ENCODE measurements at regions not wholly inside any gene's neighbourhood (a gene's known extent, or its start where the extent isn't known, plus 50 kb on each side); places are given as distances from the start of the nearest gene placed in this dataset.

GRCh38 chr2:167380094-167380493 lies 491.8 kb downstream of the XIRP2 start:
- no peak for DNase-seq (ENCODE audit: low read depth in 4 of 6, low spot score in 6 of 6)
- peaks cover 3% of the 10 kb centered on the region for H3K9me3 ChIP-seq (ENCODE audit: control insufficient read depth, insufficient read depth, low read length)
- peaks cover 4% of the 10 kb centered on the region for H3K4me1 ChIP-seq (ENCODE audit: control insufficient read depth, insufficient read depth, low read length)
- H3K27me3 ChIP-seq (ENCODE audit: control insufficient read depth, insufficient read depth, low read length), result no peaks in the 10 kb centered on the region
- no peak overlapping the region for H3K4me3 ChIP-seq (ENCODE audit: low read depth, low read length)
- no peaks in the 10 kb centered on the region for H3K36me3 ChIP-seq (ENCODE audit: control insufficient read depth, insufficient read depth, low read length)
- no peak overlapping the region for H3K27ac ChIP-seq (ENCODE audit: low read depth, low read length)
- WGBS (ENCODE audit: insufficient coverage), result 92% methylated on average over 2 of the region's 2 CpGs

GRCh38 chr2:167369083-167369482 lies 480.8 kb downstream of the XIRP2 start:
- Histone ChIP-seq H3K4me3 (ENCODE audit: low read depth, low read length) (no peak overlapping the region), H3K4me1 (ENCODE audit: control insufficient read depth, insufficient read depth, low read length) (no peaks in the 10 kb centered on the region), H3K27ac (ENCODE audit: low read depth, low read length) (no peak overlapping the region), H3K9me3 (ENCODE audit: control insufficient read depth, insufficient read depth, low read length) (no peaks in the 10 kb centered on the region), H3K36me3 (ENCODE audit: control insufficient read depth, insufficient read depth, low read length) (no peaks in the 10 kb centered on the region), H3K27me3 (ENCODE audit: control insufficient read depth, insufficient read depth, low read length) (no peaks in the 10 kb centered on the region)
- DNase-seq (ENCODE audit: low read depth in 4 of 6, low spot score in 6 of 6), result no peak
- no CpG with 5 or more reads among the region's 1 CpG for WGBS (ENCODE audit: insufficient coverage)

GRCh38 chr2:167368371-167368770 lies 480.1 kb downstream of the XIRP2 start:
- no peak overlapping the region for H3K4me3 ChIP-seq (ENCODE audit: low read depth, low read length)
- WGBS (ENCODE audit: insufficient coverage), result no CpG with 5 or more reads among the region's 3 CpGs
- H3K4me1 ChIP-seq (ENCODE audit: control insufficient read depth, insufficient read depth, low read length), result no peaks in the 10 kb centered on the region
- H3K9me3 ChIP-seq (ENCODE audit: control insufficient read depth, insufficient read depth, low read length), result no peaks in the 10 kb centered on the region
- DNase-seq (ENCODE audit: low read depth in 4 of 6, low spot score in 6 of 6), result no peak
- no peaks in the 10 kb centered on the region for H3K36me3 ChIP-seq (ENCODE audit: control insufficient read depth, insufficient read depth, low read length)
- no peaks in the 10 kb centered on the region for H3K27me3 ChIP-seq (ENCODE audit: control insufficient read depth, insufficient read depth, low read length)
- no peak overlapping the region for H3K27ac ChIP-seq (ENCODE audit: low read depth, low read length)

GRCh38 chr2:167365216-167365615 lies 476.9 kb downstream of the XIRP2 start:
- DNase-seq (ENCODE audit: low read depth in 4 of 6, low spot score in 6 of 6), result peak in 2 of 6 donors; percentile 54 to 67
- no peaks in the 10 kb centered on the region for H3K36me3 ChIP-seq (ENCODE audit: control insufficient read depth, insufficient read depth, low read length)
- no peaks in the 10 kb centered on the region for H3K4me1 ChIP-seq (ENCODE audit: control insufficient read depth, insufficient read depth, low read length)
- no peaks in the 10 kb centered on the region for H3K27me3 ChIP-seq (ENCODE audit: control insufficient read depth, insufficient read depth, low read length)
- no CpG with 5 or more reads among the region's 1 CpG for WGBS (ENCODE audit: insufficient coverage)
- H3K9me3 ChIP-seq (ENCODE audit: control insufficient read depth, insufficient read depth, low read length), result no peaks in the 10 kb centered on the region
- no peak overlapping the region for H3K27ac ChIP-seq (ENCODE audit: low read depth, low read length)
- no peak overlapping the region for H3K4me3 ChIP-seq (ENCODE audit: low read depth, low read length)

GRCh38 chr2:167361426-167361825 lies 473.1 kb downstream of the XIRP2 start:
- no peak overlapping the region for H3K27ac ChIP-seq (ENCODE audit: low read depth, low read length)
- no peak overlapping the region for H3K4me3 ChIP-seq (ENCODE audit: low read depth, low read length)
- H3K4me1 ChIP-seq (ENCODE audit: control insufficient read depth, insufficient read depth, low read length), result no peaks in the 10 kb centered on the region
- peak in 1 of 6 donors; percentile 67 for DNase-seq (ENCODE audit: low read depth in 4 of 6, low spot score in 6 of 6)
- H3K27me3 ChIP-seq (ENCODE audit: control insufficient read depth, insufficient read depth, low read length), result no peaks in the 10 kb centered on the region
- WGBS (ENCODE audit: insufficient coverage), result 67% methylated on average over 2 of the region's 2 CpGs
- H3K36me3 ChIP-seq (ENCODE audit: control insufficient read depth, insufficient read depth, low read length), result no peaks in the 10 kb centered on the region
- H3K9me3 ChIP-seq (ENCODE audit: control insufficient read depth, insufficient read depth, low read length), result no peaks in the 10 kb centered on the region

GRCh38 chr2:167355821-167356220 lies 467.5 kb downstream of the XIRP2 start:
- H3K27me3 ChIP-seq (ENCODE audit: control insufficient read depth, insufficient read depth, low read length), result no peaks in the 10 kb centered on the region
- no peaks in the 10 kb centered on the region for H3K36me3 ChIP-seq (ENCODE audit: control insufficient read depth, insufficient read depth, low read length)
- H3K27ac ChIP-seq (ENCODE audit: low read depth, low read length), result no peak overlapping the region
- no peak overlapping the region for H3K4me3 ChIP-seq (ENCODE audit: low read depth, low read length)
- H3K9me3 ChIP-seq (ENCODE audit: control insufficient read depth, insufficient read depth, low read length), result no peaks in the 10 kb centered on the region
- no peak for DNase-seq (ENCODE audit: low read depth in 4 of 6, low spot score in 6 of 6)
- no peaks in the 10 kb centered on the region for H3K4me1 ChIP-seq (ENCODE audit: control insufficient read depth, insufficient read depth, low read length)

- no peaks in the 10 kb centered on the region for H3K27me3 ChIP-seq (ENCODE audit: control insufficient read depth, insufficient read depth, low read length)
- no peak overlapping the region for H3K4me3 ChIP-seq (ENCODE audit: low read depth, low read length)
- DNase-seq (ENCODE audit: low read depth in 4 of 6, low spot score in 6 of 6), result no peak
- no peaks in the 10 kb centered on the region for H3K9me3 ChIP-seq (ENCODE audit: control insufficient read depth, insufficient read depth, low read length)
- H3K36me3 ChIP-seq (ENCODE audit: control insufficient read depth, insufficient read depth, low read length), result no peaks in the 10 kb centered on the region
- no peaks in the 10 kb centered on the region for H3K4me1 ChIP-seq (ENCODE audit: control insufficient read depth, insufficient read depth, low read length)
- H3K27ac ChIP-seq (ENCODE audit: low read depth, low read length), result no peak overlapping the region
- WGBS (ENCODE audit: insufficient coverage), result 86% methylated on average over 1 of the region's 1 CpG
Measured at GRCh38 chr2:167353605-167354280, 465.5 kb downstream of the XIRP2 start.

GRCh38 chr2:167345559-167345958 lies 457.3 kb downstream of the XIRP2 start:
- no peaks in the 10 kb centered on the region for H3K27me3 ChIP-seq (ENCODE audit: control insufficient read depth, insufficient read depth, low read length)
- no peak for DNase-seq (ENCODE audit: low read depth in 4 of 6, low spot score in 6 of 6)
- H3K4me1 ChIP-seq (ENCODE audit: control insufficient read depth, insufficient read depth, low read length), result no peaks in the 10 kb centered on the region
- no peaks in the 10 kb centered on the region for H3K9me3 ChIP-seq (ENCODE audit: control insufficient read depth, insufficient read depth, low read length)
- WGBS (ENCODE audit: insufficient coverage), result no CpG with 5 or more reads among the region's 2 CpGs
- H3K4me3 ChIP-seq (ENCODE audit: low read depth, low read length), result no peak overlapping the region
- no peak overlapping the region for H3K27ac ChIP-seq (ENCODE audit: low read depth, low read length)
- H3K36me3 ChIP-seq (ENCODE audit: control insufficient read depth, insufficient read depth, low read length), result no peaks in the 10 kb centered on the region

- no CpG with 5 or more reads among the region's 1 CpG for WGBS (ENCODE audit: insufficient coverage)
- Histone ChIP-seq H3K4me3 (ENCODE audit: low read depth, low read length) (no peak overlapping the region), H3K9me3 (ENCODE audit: control insufficient read depth, insufficient read depth, low read length) (no peaks in the 10 kb centered on the region), H3K36me3 (ENCODE audit: control insufficient read depth, insufficient read depth, low read length) (no peaks in the 10 kb centered on the region), H3K27me3 (ENCODE audit: control insufficient read depth, insufficient read depth, low read length) (no peaks in the 10 kb centered on the region), H3K27ac (ENCODE audit: low read depth, low read length) (no peak overlapping the region), H3K4me1 (ENCODE audit: control insufficient read depth, insufficient read depth, low read length) (no peaks in the 10 kb centered on the region)
- DNase-seq (ENCODE audit: low read depth in 4 of 6, low spot score in 6 of 6), result peak in 1 of 6 donors; percentile 32
Measured at GRCh38 chr2:167342769-167343168, 454.5 kb downstream of the XIRP2 start.

GRCh38 chr2:167340322-167340721 lies 452.0 kb downstream of the XIRP2 start:
- DNase-seq (ENCODE audit: low read depth in 4 of 6, low spot score in 6 of 6), result no peak
- Histone ChIP-seq H3K4me1 (ENCODE audit: control insufficient read depth, insufficient read depth, low read length) (no peaks in the 10 kb centered on the region), H3K9me3 (ENCODE audit: control insufficient read depth, insufficient read depth, low read length) (no peaks in the 10 kb centered on the region), H3K4me3 (ENCODE audit: low read depth, low read length) (no peak overlapping the region), H3K36me3 (ENCODE audit: control insufficient read depth, insufficient read depth, low read length) (no peaks in the 10 kb centered on the region), H3K27ac (ENCODE audit: low read depth, low read length) (no peak overlapping the region), H3K27me3 (ENCODE audit: control insufficient read depth, insufficient read depth, low read length) (no peaks in the 10 kb centered on the region)
- WGBS (ENCODE audit: insufficient coverage), result 100% methylated on average over 1 of the region's 4 CpGs

All from spinal cord (tissue), 9 donors.